ENCODE measurements at regions not wholly inside any gene's neighbourhood (a gene's known extent, or its start where the extent isn't known, plus 50 kb on each side); places are given as distances from the start of the nearest gene placed in this dataset.
"Not testable (repeated sequence)": the region's sequence is repeated elsewhere in the genome, so short reads cannot be mapped to it uniquely, and the experiment has no call there.

DNA sequence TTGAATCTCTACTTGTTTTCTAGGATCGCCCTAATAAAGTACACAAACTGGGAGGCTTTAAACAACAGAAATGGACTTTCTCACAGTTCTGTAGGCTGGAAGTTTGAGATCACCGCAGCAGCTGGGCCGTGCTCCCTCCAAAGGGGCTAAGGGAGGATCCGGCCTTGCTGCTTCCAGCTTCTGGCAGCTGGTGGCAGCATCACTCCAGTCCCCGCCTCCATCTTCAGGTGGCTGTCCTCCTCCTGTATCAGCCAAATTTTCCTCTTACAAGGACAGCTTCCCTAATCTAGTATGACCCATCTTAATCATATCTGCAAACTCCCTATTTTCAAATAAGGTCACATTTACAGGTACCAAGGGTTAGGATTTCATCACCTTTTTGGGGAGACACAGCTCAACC, 120.5 kb downstream of the MRPL57 start:
- TF ChIP-seq, protein P1, sequence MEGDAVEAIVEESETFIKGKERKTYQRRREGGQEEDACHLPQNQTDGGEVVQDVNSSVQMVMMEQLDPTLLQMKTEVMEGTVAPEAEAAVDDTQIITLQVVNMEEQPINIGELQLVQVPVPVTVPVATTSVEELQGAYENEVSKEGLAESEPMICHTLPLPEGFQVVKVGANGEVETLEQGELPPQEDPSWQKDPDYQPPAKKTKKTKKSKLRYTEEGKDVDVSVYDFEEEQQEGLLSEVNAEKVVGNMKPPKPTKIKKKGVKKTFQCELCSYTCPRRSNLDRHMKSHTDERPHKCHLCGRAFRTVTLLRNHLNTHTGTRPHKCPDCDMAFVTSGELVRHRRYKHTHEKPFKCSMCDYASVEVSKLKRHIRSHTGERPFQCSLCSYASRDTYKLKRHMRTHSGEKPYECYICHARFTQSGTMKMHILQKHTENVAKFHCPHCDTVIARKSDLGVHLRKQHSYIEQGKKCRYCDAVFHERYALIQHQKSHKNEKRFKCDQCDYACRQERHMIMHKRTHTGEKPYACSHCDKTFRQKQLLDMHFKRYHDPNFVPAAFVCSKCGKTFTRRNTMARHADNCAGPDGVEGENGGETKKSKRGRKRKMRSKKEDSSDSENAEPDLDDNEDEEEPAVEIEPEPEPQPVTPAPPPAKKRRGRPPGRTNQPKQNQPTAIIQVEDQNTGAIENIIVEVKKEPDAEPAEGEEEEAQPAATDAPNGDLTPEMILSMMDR (conservative IDR thresholded peaks at IDR 0.05; ENCODE audit: low read depth, low read length), result peak; percentile 37
- not testable (repeated sequence) for TF ChIP-seq POLR2A (IDR thresholded peaks at IDR 0.05; ENCODE audit: low read depth, low read length)

All from IMR-90 (cell line).